ENCODE measurements at regions not wholly inside any gene's neighbourhood (a gene's known extent, or its start where the extent isn't known, plus 50 kb on each side); places are given as distances from the start of the nearest gene placed in this dataset.

DNA sequence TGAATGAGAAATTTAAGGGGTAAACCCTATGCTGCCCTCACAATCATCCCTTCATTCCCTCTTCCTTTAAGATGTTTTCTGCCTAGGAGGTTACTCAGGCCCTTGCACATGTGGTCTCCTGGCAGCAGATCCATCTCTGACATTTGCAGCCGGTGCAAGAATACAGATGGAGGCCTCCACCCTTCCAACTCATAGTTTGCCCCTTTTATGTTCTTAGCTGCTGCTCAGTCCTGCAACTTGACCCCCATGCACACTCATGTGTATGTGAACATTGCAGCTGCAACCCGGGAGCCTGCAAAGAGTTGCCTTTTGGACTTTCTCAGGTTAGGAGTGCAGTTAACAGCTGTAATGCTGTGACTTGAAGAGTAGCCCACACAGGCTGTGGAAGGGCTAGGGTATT lies 131.9 kb upstream of the SGK1 start:
- H3K79me2 ChIP-seq (ENCODE audit: control insufficient read depth, insufficient read depth, low read length) = no peaks in the 10 kb centered on the region
- ATAC-seq = no peak
- ChIA-PET POLR2A (interaction anchor here (1.2 kb wide), 1 partner anchor 11 kb away, joined by 4 read pairs; no protein-coding TSS in a partner anchor), CTCF (ENCODE audit: low intra/inter-chr PET ratio) (no interaction called here)
- WGBS (ENCODE audit: insufficient coverage, low coverage, missing lambda C conversion rate) = 23% methylated on average over 2 of the region's 2 CpGs
- H3K4me3 ChIP-seq = no peak overlapping the region
- H3K9ac ChIP-seq (ENCODE audit: insufficient read depth in 1 of 2, low read depth in 2 of 2, low read length in 2 of 2) = no peak overlapping the region
- no peak for DNase-seq (ENCODE audit: extremely low read depth in 1 of 4, low spot score in 3 of 4)
- no peak overlapping the region for H3K27ac ChIP-seq (ENCODE audit: extremely low read depth, low read depth, low read length)
- H3K4me1 ChIP-seq (replicated peaks in 1 of 2; ENCODE audit: control insufficient read depth in 2 of 2, insufficient read depth in 2 of 2, low read length in 2 of 2) = no peaks in the 10 kb centered on the region; a peak in 1 of 5 replicates
- H3K4me2 ChIP-seq (ENCODE audit: insufficient read depth, low read length) = no peak overlapping the region
- no peaks in the 10 kb centered on the region for H4K20me1 ChIP-seq (replicated peaks; ENCODE audit: control insufficient read depth, insufficient read depth, low read length)
- in situ Hi-C loops (cut with MboI) (no loop called here), intact Hi-C loops (cut with micrococcal nuclease) (loop anchor here (10.0 kb wide), 1 partner anchor 375 kb away; no protein-coding TSS in a partner anchor)
- no peak overlapping the region for H2AFZ ChIP-seq (ENCODE audit: low read depth, low read length)
- no peaks in the 10 kb centered on the region for H3K36me3 ChIP-seq (ENCODE audit: control insufficient read depth, insufficient read depth, low read length)
- no peak for FAIRE-seq
- BruUV-seq (replicated peaks) = no TSS peak
- no peaks in the 10 kb centered on the region for H3K9me3 ChIP-seq (replicated peaks; ENCODE audit: control insufficient read depth, insufficient read depth, low read depth, low read length)
- H3K27me3 ChIP-seq (ENCODE audit: control insufficient read depth in 2 of 2, insufficient read depth in 2 of 2, low read length in 2 of 2) = no peaks in the 10 kb centered on the region
- H3K9me1 ChIP-seq (ENCODE audit: control insufficient read depth, insufficient read depth, low read length) = no peaks in the 10 kb centered on the region
- no peak for TF ChIP-seq NEUROD1 (IDR thresholded peaks at IDR 0.05; ENCODE audit: borderline replicate concordance, low read depth, low read length, partially characterized antibody)
- TF ChIP-seq ZNF263 (CRISPR knock-in tag; IDR thresholded peaks at IDR 0.05; ENCODE audit: borderline replicate concordance) = no peak
- TF ChIP-seq HDAC8 (tag; IDR thresholded peaks at IDR 0.05) = no peak
- no peak for TF ChIP-seq U2AF2 (optimal IDR thresholded peaks at IDR 0.05; ENCODE audit: low read depth, low read length)
- TF ChIP-seq NR1H2 (CRISPR knock-in tag; IDR thresholded peaks at IDR 0.05) = no peak
- TF ChIP-seq, protein P1, sequence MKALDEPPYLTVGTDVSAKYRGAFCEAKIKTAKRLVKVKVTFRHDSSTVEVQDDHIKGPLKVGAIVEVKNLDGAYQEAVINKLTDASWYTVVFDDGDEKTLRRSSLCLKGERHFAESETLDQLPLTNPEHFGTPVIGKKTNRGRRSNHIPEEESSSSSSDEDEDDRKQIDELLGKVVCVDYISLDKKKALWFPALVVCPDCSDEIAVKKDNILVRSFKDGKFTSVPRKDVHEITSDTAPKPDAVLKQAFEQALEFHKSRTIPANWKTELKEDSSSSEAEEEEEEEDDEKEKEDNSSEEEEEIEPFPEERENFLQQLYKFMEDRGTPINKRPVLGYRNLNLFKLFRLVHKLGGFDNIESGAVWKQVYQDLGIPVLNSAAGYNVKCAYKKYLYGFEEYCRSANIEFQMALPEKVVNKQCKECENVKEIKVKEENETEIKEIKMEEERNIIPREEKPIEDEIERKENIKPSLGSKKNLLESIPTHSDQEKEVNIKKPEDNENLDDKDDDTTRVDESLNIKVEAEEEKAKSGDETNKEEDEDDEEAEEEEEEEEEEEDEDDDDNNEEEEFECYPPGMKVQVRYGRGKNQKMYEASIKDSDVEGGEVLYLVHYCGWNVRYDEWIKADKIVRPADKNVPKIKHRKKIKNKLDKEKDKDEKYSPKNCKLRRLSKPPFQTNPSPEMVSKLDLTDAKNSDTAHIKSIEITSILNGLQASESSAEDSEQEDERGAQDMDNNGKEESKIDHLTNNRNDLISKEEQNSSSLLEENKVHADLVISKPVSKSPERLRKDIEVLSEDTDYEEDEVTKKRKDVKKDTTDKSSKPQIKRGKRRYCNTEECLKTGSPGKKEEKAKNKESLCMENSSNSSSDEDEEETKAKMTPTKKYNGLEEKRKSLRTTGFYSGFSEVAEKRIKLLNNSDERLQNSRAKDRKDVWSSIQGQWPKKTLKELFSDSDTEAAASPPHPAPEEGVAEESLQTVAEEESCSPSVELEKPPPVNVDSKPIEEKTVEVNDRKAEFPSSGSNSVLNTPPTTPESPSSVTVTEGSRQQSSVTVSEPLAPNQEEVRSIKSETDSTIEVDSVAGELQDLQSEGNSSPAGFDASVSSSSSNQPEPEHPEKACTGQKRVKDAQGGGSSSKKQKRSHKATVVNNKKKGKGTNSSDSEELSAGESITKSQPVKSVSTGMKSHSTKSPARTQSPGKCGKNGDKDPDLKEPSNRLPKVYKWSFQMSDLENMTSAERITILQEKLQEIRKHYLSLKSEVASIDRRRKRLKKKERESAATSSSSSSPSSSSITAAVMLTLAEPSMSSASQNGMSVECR (CRISPR knock-in tag; IDR thresholded peaks at IDR 0.05) = no peak
- TF ChIP-seq CAMTA2 (CRISPR knock-in tag; conservative IDR thresholded peaks at IDR 0.05) = no peak
- TF ChIP-seq, protein P2, sequence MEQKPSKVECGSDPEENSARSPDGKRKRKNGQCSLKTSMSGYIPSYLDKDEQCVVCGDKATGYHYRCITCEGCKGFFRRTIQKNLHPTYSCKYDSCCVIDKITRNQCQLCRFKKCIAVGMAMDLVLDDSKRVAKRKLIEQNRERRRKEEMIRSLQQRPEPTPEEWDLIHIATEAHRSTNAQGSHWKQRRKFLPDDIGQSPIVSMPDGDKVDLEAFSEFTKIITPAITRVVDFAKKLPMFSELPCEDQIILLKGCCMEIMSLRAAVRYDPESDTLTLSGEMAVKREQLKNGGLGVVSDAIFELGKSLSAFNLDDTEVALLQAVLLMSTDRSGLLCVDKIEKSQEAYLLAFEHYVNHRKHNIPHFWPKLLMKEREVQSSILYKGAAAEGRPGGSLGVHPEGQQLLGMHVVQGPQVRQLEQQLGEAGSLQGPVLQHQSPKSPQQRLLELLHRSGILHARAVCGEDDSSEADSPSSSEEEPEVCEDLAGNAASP (IDR thresholded peaks at IDR 0.05) = no peak
- TF ChIP-seq ESRRA (IDR thresholded peaks at IDR 0.05; ENCODE audit: borderline replicate concordance, low read depth) = no peak
- no peak for TF ChIP-seq ARHGAP35 (IDR thresholded peaks at IDR 0.05; ENCODE audit: partially characterized antibody)
- no peak for TF ChIP-seq RBM17 (IDR thresholded peaks at IDR 0.05; ENCODE audit: borderline replicate concordance, low read depth, low read length)
- TF ChIP-seq ZNF121 (CRISPR knock-in tag; conservative IDR thresholded peaks at IDR 0.05) = no peak
- TF ChIP-seq ZNF583 (CRISPR knock-in tag; IDR thresholded peaks at IDR 0.05) = no peak
- TF ChIP-seq FOXA3 (CRISPR knock-in tag; conservative IDR thresholded peaks at IDR 0.05 in 1 of 2, IDR thresholded peaks at IDR 0.05 in 1 of 2) = no peak
- TF ChIP-seq HDAC1 (IDR thresholded peaks at IDR 0.05) = no peak
- no peak for TF ChIP-seq SRF (CRISPR knock-in tag; IDR thresholded peaks at IDR 0.05)
